ENCODE measurements at regions not wholly inside any gene's neighbourhood (a gene's known extent, or its start where the extent isn't known, plus 50 kb on each side); places are given as distances from the start of the nearest gene placed in this dataset.

- TF ChIP-seq POLR2A (IDR thresholded peaks at IDR 0.05): no peak
- no peak for TF ChIP-seq CTCF (IDR thresholded peaks at IDR 0.05)
- TF ChIP-seq POLR2AphosphoS5 (IDR thresholded peaks at IDR 0.05): no peak
- Histone ChIP-seq H3K4me1 (replicated peaks) (no peaks in the 10 kb centered on the region), H3K9me3 (no peaks in the 10 kb centered on the region), H3K27ac (no peak overlapping the region), H3K36me3 (no peaks in the 10 kb centered on the region), H3K27me3 (replicated peaks; ENCODE audit: insufficient read depth) (no peaks in the 10 kb centered on the region), H3K4me3 (no peak overlapping the region)
- DNase-seq (ENCODE audit: low spot score): no peak
- WGBS: 50% methylated on average over 9 of the region's 9 CpGs
- intact Hi-C loops (cut with DNase I): no loop called here
Measured at GRCh38 chr11:134916421-134917213, 504.6 kb upstream of the B3GAT1 start.

GRCh38 chr11:134915881-134916280 is 503.8 kb upstream of the B3GAT1 start:
- no peak for TF ChIP-seq POLR2A (IDR thresholded peaks at IDR 0.05)
- no peak for TF ChIP-seq POLR2AphosphoS5 (IDR thresholded peaks at IDR 0.05)
- no peak for TF ChIP-seq CTCF (IDR thresholded peaks at IDR 0.05)
- intact Hi-C loops (cut with DNase I): no loop called here
- Histone ChIP-seq H3K4me1 (replicated peaks) (no peaks in the 10 kb centered on the region), H3K9me3 (no peaks in the 10 kb centered on the region), H3K36me3 (no peaks in the 10 kb centered on the region), H3K4me3 (no peak overlapping the region), H3K27ac (no peak overlapping the region), H3K27me3 (replicated peaks; ENCODE audit: insufficient read depth) (no peaks in the 10 kb centered on the region)
- no peak for DNase-seq (ENCODE audit: low spot score)
- 49% methylated on average over 5 of the region's 5 CpGs for WGBS

- H3K27me3 ChIP-seq (replicated peaks; ENCODE audit: insufficient read depth): no peaks in the 10 kb centered on the region
- TF ChIP-seq POLR2A (IDR thresholded peaks at IDR 0.05): no peak
- no peak for TF ChIP-seq CTCF (IDR thresholded peaks at IDR 0.05)
- TF ChIP-seq POLR2AphosphoS5 (IDR thresholded peaks at IDR 0.05): no peak
- intact Hi-C loops (cut with DNase I): no loop called here
- DNase-seq (ENCODE audit: low spot score): no peak
- H3K4me1 ChIP-seq (replicated peaks): no peaks in the 10 kb centered on the region
- 40% methylated on average over 8 of the region's 8 CpGs for WGBS
- no peaks in the 10 kb centered on the region for H3K9me3 ChIP-seq
- no peak overlapping the region for H3K27ac ChIP-seq
- H3K4me3 ChIP-seq: no peak overlapping the region
- no peaks in the 10 kb centered on the region for H3K36me3 ChIP-seq
Measured at GRCh38 chr11:134915212-134915611, 503.2 kb upstream of the B3GAT1 start.

- H3K9me3 ChIP-seq: no peaks in the 10 kb centered on the region
- H3K27ac ChIP-seq: no peak overlapping the region
- no peak for DNase-seq (ENCODE audit: low spot score)
- H3K4me3 ChIP-seq: no peak overlapping the region
- no peak for TF ChIP-seq POLR2A (IDR thresholded peaks at IDR 0.05)
- no peak for TF ChIP-seq POLR2AphosphoS5 (IDR thresholded peaks at IDR 0.05)
- no peak for TF ChIP-seq CTCF (IDR thresholded peaks at IDR 0.05)
- 89% methylated on average over 12 of the region's 12 CpGs for WGBS
- intact Hi-C loops (cut with DNase I): no loop called here
- H3K27me3 ChIP-seq (replicated peaks; ENCODE audit: insufficient read depth): no peaks in the 10 kb centered on the region
- no peaks in the 10 kb centered on the region for H3K36me3 ChIP-seq
- no peaks in the 10 kb centered on the region for H3K4me1 ChIP-seq (replicated peaks)
Measured at GRCh38 chr11:134913999-134914590, 502.1 kb upstream of the B3GAT1 start.

DNA sequence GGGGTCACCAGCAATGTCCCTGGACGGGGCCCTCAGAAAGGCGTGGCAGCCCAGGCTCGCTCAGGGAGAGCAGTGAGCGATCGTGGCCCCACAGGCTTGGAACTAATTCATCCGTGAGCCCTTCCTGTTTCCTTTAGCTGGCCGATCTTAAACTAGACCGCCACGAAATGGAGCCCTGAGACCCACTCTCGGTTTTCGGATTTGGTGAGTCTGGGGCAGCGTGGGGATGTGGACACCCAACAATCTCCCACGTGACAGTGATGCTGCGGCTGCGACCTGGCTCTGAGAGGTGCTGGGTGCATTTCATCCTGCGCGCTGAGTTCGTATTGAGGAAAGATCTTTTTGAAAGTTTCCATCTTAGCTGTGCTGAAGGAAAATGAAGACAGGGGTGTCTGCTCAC is 501.3 kb upstream of the B3GAT1 start:
- H3K4me3 ChIP-seq: no peak overlapping the region
- DNase-seq (ENCODE audit: low spot score): no peak
- H3K27ac ChIP-seq: no peak overlapping the region
- H3K36me3 ChIP-seq: no peaks in the 10 kb centered on the region
- intact Hi-C loops (cut with DNase I): no loop called here
- no peaks in the 10 kb centered on the region for H3K9me3 ChIP-seq
- no peaks in the 10 kb centered on the region for H3K4me1 ChIP-seq (replicated peaks)
- 80% methylated on average over 18 of the region's 18 CpGs for WGBS
- no peaks in the 10 kb centered on the region for H3K27me3 ChIP-seq (replicated peaks; ENCODE audit: insufficient read depth)
- TF ChIP-seq CTCF (IDR thresholded peaks at IDR 0.05) (no peak), POLR2A (IDR thresholded peaks at IDR 0.05) (no peak)

Measured in prostate gland (tissue), 2 donors.